ENCODE measurements at regions not wholly inside any gene's neighbourhood (a gene's known extent, or its start where the extent isn't known, plus 50 kb on each side); places are given as distances from the start of the nearest gene placed in this dataset.

GRCh38 chr4:153916273-153916755 lies 127.4 kb upstream of the SFRP2 start:
- H3K4me3 ChIP-seq (ENCODE audit: low read depth in 1 of 3, low read length in 3 of 3), result no peak overlapping the region
- WGBS, 3 donors, result 74 to 86% (median 75%) methylated on average over 5 of the region's 5 CpGs
- no peak overlapping the region for H3K27ac ChIP-seq (ENCODE audit: low read depth in 1 of 3, low read length in 2 of 3)
- H3K9me3 ChIP-seq (ENCODE audit: control insufficient read depth in 2 of 2, insufficient read depth in 1 of 2, low read depth in 1 of 2, low read length in 1 of 2), result no peaks in the 10 kb centered on the region
- H3K36me3 ChIP-seq (ENCODE audit: control insufficient read depth in 3 of 3, insufficient read depth in 2 of 3, low read depth in 1 of 3, low read length in 3 of 3), result no peaks in the 10 kb centered on the region
- H3K27me3 ChIP-seq (ENCODE audit: control insufficient read depth in 3 of 3, insufficient read depth in 3 of 3, low read length in 3 of 3), result no peaks in the 10 kb centered on the region
- no peak for FAIRE-seq
- H3K4me1 ChIP-seq (ENCODE audit: control insufficient read depth in 3 of 3, insufficient read depth in 2 of 3, low read depth in 1 of 3, low read length in 2 of 3), result no peaks in the 10 kb centered on the region
- DNase-seq, result no peak

DNA sequence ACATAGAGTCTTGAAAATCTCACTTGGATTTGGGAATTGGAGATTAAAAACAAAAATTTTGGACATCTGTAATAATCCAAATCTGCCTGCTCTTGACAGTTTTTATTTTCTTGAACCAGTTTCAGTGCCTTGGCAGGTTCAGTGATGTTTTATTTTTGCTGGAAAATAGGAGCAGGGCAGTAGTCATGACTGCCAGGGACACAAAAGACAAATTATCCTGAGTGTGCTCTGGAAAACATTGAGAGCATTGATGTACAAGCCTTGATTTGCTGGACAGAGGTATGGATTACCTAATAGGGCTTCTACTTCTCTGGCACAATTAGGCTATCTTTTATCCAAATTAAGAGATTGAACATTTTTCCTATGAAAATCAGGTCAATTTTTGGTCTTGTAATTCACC lies 123.4 kb upstream of the SFRP2 start:
- H3K4me1 ChIP-seq (ENCODE audit: control insufficient read depth in 3 of 3, insufficient read depth in 2 of 3, low read depth in 1 of 3, low read length in 2 of 3), result no peaks in the 10 kb centered on the region
- H3K4me3 ChIP-seq (ENCODE audit: low read depth in 1 of 3, low read length in 3 of 3), result no peak overlapping the region
- no peak overlapping the region for H3K27ac ChIP-seq (ENCODE audit: low read depth in 1 of 3, low read length in 2 of 3)
- no peaks in the 10 kb centered on the region for H3K9me3 ChIP-seq (ENCODE audit: control insufficient read depth in 2 of 2, insufficient read depth in 1 of 2, low read depth in 1 of 2, low read length in 1 of 2)
- H3K27me3 ChIP-seq (ENCODE audit: control insufficient read depth in 3 of 3, insufficient read depth in 3 of 3, low read length in 3 of 3), result no peaks in the 10 kb centered on the region
- no peaks in the 10 kb centered on the region for H3K36me3 ChIP-seq (ENCODE audit: control insufficient read depth in 3 of 3, insufficient read depth in 2 of 3, low read depth in 1 of 3, low read length in 3 of 3)
- no peak for FAIRE-seq
- DNase-seq, result no peak

DNA sequence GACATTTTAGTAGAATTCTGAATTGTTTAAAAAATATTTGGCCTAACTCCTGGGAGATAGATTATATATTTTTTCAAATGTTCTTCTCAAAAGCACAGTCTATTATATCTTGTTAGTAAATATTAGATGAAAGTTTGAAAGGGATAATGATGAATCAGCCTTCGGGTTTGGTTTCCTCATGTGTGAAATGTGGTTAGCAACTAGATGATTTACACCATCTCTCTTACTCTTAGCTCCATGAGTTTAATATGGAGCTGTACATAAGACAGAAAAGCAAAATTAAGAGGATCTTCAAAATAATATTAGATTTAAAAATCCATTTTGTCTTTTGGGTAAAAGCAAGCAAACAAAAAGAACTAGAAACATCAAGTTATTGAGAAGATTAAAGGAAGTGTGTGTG lies 120.8 kb upstream of the SFRP2 start:
- no peak overlapping the region for H3K27ac ChIP-seq (ENCODE audit: low read depth in 1 of 3, low read length in 2 of 3)
- H3K4me3 ChIP-seq (ENCODE audit: low read depth in 1 of 3, low read length in 3 of 3), result no peak overlapping the region
- DNase-seq, result no peak
- no peaks in the 10 kb centered on the region for H3K4me1 ChIP-seq (ENCODE audit: control insufficient read depth in 3 of 3, insufficient read depth in 2 of 3, low read depth in 1 of 3, low read length in 2 of 3)
- H3K36me3 ChIP-seq (ENCODE audit: control insufficient read depth in 3 of 3, insufficient read depth in 2 of 3, low read depth in 1 of 3, low read length in 3 of 3), result no peaks in the 10 kb centered on the region
- no peaks in the 10 kb centered on the region for H3K27me3 ChIP-seq (ENCODE audit: control insufficient read depth in 3 of 3, insufficient read depth in 3 of 3, low read length in 3 of 3)
- no peaks in the 10 kb centered on the region for H3K9me3 ChIP-seq (ENCODE audit: control insufficient read depth in 2 of 2, insufficient read depth in 1 of 2, low read depth in 1 of 2, low read length in 1 of 2)
- 32 to 78% (median 50%) methylated on average over 1 of the region's 1 CpG for WGBS, 3 donors
- FAIRE-seq, result no peak

GRCh38 chr4:153906231-153906630 lies 117.3 kb upstream of the SFRP2 start:
- H3K27me3 ChIP-seq (ENCODE audit: control insufficient read depth in 3 of 3, insufficient read depth in 3 of 3, low read length in 3 of 3), result no peaks in the 10 kb centered on the region
- no peaks in the 10 kb centered on the region for H3K9me3 ChIP-seq (ENCODE audit: control insufficient read depth in 2 of 2, insufficient read depth in 1 of 2, low read depth in 1 of 2, low read length in 1 of 2)
- no peaks in the 10 kb centered on the region for H3K4me1 ChIP-seq (ENCODE audit: control insufficient read depth in 3 of 3, insufficient read depth in 2 of 3, low read depth in 1 of 3, low read length in 2 of 3)
- no peak overlapping the region for H3K27ac ChIP-seq (ENCODE audit: low read depth in 1 of 3, low read length in 2 of 3)
- H3K4me3 ChIP-seq (ENCODE audit: low read depth in 1 of 3, low read length in 3 of 3), result no peak overlapping the region
- DNase-seq (no peak), FAIRE-seq (no peak)
- H3K36me3 ChIP-seq (ENCODE audit: control insufficient read depth in 3 of 3, insufficient read depth in 2 of 3, low read depth in 1 of 3, low read length in 3 of 3), result no peaks in the 10 kb centered on the region

DNA sequence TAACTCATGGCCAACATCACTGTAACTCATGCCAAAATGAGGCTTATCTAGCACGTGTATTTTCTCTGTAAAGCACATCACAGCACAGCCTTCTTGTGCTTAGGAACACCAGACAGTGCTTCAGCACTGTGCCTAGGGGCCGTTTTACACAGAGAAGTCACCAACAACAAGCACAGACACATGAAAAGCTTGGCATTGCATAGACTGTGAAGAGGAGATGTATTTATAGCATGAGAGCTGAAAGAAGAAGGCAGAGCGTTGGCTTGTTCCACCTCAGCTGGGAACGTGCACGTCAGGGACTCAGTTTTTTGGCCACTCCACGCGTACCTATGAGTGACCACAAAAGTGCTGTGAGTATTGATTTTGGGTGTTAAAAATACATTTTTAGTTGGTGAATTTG lies 116.3 kb upstream of the SFRP2 start:
- Histone ChIP-seq H3K27me3 (ENCODE audit: control insufficient read depth in 3 of 3, insufficient read depth in 3 of 3, low read length in 3 of 3) (no peaks in the 10 kb centered on the region), H3K36me3 (ENCODE audit: control insufficient read depth in 3 of 3, insufficient read depth in 2 of 3, low read depth in 1 of 3, low read length in 3 of 3) (no peaks in the 10 kb centered on the region), H3K27ac (ENCODE audit: low read depth in 1 of 3, low read length in 2 of 3) (no peak overlapping the region), H3K4me1 (ENCODE audit: control insufficient read depth in 3 of 3, insufficient read depth in 2 of 3, low read depth in 1 of 3, low read length in 2 of 3) (no peaks in the 10 kb centered on the region), H3K9me3 (ENCODE audit: control insufficient read depth in 2 of 2, insufficient read depth in 1 of 2, low read depth in 1 of 2, low read length in 1 of 2) (no peaks in the 10 kb centered on the region), H3K4me3 (ENCODE audit: low read depth in 1 of 3, low read length in 3 of 3) (no peak overlapping the region)
- FAIRE-seq, result no peak
- no peak for DNase-seq
- WGBS, 3 donors, result 78 to 83% (median 78%) methylated on average over 7 of the region's 7 CpGs

DNA sequence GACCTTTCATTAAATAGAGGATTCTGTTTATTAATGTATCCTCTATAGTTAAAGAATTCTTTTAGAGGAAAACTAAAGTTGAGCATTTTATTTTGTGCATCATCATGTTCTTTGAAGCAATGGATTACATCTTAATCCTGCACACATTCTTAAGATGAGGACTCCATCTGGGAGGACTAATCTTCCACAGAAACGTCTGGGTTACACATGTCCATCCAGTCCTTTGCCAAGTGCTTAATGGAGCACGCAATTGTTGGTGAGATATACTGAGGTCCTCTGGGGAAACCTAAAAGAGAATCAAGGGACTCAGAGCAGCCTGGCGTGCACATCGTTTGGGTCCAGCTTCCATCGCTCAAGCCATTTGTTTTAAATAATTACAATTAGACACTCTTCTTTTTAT lies 115.1 kb upstream of the SFRP2 start:
- no peak for FAIRE-seq
- H3K27me3 ChIP-seq (ENCODE audit: control insufficient read depth in 3 of 3, insufficient read depth in 3 of 3, low read length in 3 of 3), result no peaks in the 10 kb centered on the region
- DNase-seq, result no peak
- no peak overlapping the region for H3K27ac ChIP-seq (ENCODE audit: low read depth in 1 of 3, low read length in 2 of 3)
- 73 to 82% (median 78%) methylated on average over 5 of the region's 5 CpGs for WGBS, 3 donors
- no peak overlapping the region for H3K4me3 ChIP-seq (ENCODE audit: low read depth in 1 of 3, low read length in 3 of 3)
- H3K4me1 ChIP-seq (ENCODE audit: control insufficient read depth in 3 of 3, insufficient read depth in 2 of 3, low read depth in 1 of 3, low read length in 2 of 3), result no peaks in the 10 kb centered on the region
- no peaks in the 10 kb centered on the region for H3K36me3 ChIP-seq (ENCODE audit: control insufficient read depth in 3 of 3, insufficient read depth in 2 of 3, low read depth in 1 of 3, low read length in 3 of 3)
- H3K9me3 ChIP-seq (ENCODE audit: control insufficient read depth in 2 of 2, insufficient read depth in 1 of 2, low read depth in 1 of 2, low read length in 1 of 2), result no peaks in the 10 kb centered on the region

GRCh38 chr4:153901220-153901619 lies 112.3 kb upstream of the SFRP2 start:
- H3K4me3 ChIP-seq (ENCODE audit: low read depth in 1 of 3, low read length in 3 of 3), result no peak overlapping the region
- DNase-seq, result no peak
- no peak for FAIRE-seq
- no peak overlapping the region for H3K27ac ChIP-seq (ENCODE audit: low read depth in 1 of 3, low read length in 2 of 3)
- H3K36me3 ChIP-seq (ENCODE audit: control insufficient read depth in 3 of 3, insufficient read depth in 2 of 3, low read depth in 1 of 3, low read length in 3 of 3), result no peaks in the 10 kb centered on the region
- H3K27me3 ChIP-seq (ENCODE audit: control insufficient read depth in 3 of 3, insufficient read depth in 3 of 3, low read length in 3 of 3), result no peaks in the 10 kb centered on the region
- no peaks in the 10 kb centered on the region for H3K4me1 ChIP-seq (ENCODE audit: control insufficient read depth in 3 of 3, insufficient read depth in 2 of 3, low read depth in 1 of 3, low read length in 2 of 3)
- no peaks in the 10 kb centered on the region for H3K9me3 ChIP-seq (ENCODE audit: control insufficient read depth in 2 of 2, insufficient read depth in 1 of 2, low read depth in 1 of 2, low read length in 1 of 2)
- WGBS, 3 donors, result 78 to 86% (median 81%) methylated on average over 2 of the region's 2 CpGs

- FAIRE-seq, result no peak
- WGBS, 3 donors, result 71 to 83% (median 77%) methylated on average over 6 of the region's 6 CpGs
- H3K27me3 ChIP-seq (ENCODE audit: control insufficient read depth in 3 of 3, insufficient read depth in 3 of 3, low read length in 3 of 3), result no peaks in the 10 kb centered on the region
- no peak for DNase-seq
- H3K27ac ChIP-seq (ENCODE audit: low read depth in 1 of 3, low read length in 2 of 3), result no peak overlapping the region
- no peaks in the 10 kb centered on the region for H3K4me1 ChIP-seq (ENCODE audit: control insufficient read depth in 3 of 3, insufficient read depth in 2 of 3, low read depth in 1 of 3, low read length in 2 of 3)
- no peaks in the 10 kb centered on the region for H3K36me3 ChIP-seq (ENCODE audit: control insufficient read depth in 3 of 3, insufficient read depth in 2 of 3, low read depth in 1 of 3, low read length in 3 of 3)
- no peaks in the 10 kb centered on the region for H3K9me3 ChIP-seq (ENCODE audit: control insufficient read depth in 2 of 2, insufficient read depth in 1 of 2, low read depth in 1 of 2, low read length in 1 of 2)
- H3K4me3 ChIP-seq (ENCODE audit: low read depth in 1 of 3, low read length in 3 of 3), result no peak overlapping the region
Measured at GRCh38 chr4:153900426-153900825, 111.5 kb upstream of the SFRP2 start.

DNA sequence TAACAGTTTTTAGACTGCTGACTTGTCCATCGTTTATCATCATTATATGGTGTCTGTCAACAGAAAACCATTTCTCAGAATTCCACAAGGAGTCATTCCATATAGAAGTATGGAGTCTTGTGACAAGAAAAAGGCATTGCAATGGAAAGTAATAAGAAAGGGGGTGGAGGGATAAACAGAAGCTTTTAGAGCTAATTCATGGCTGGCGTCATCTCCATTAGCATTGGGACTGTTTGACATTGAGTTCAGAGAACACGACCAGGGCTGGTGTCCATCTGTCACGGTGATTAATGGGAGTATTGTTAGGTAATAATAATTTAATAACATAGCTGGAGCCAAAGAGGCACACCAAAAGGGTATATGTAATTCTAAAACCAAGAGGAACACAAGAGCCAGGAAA lies 101.9 kb upstream of the SFRP2 start:
- FAIRE-seq, result no peak
- Histone ChIP-seq H3K4me1 (ENCODE audit: control insufficient read depth in 3 of 3, insufficient read depth in 2 of 3, low read depth in 1 of 3, low read length in 2 of 3) (no peaks in the 10 kb centered on the region), H3K9me3 (ENCODE audit: control insufficient read depth in 2 of 2, insufficient read depth in 1 of 2, low read depth in 1 of 2, low read length in 1 of 2) (no peaks in the 10 kb centered on the region), H3K27ac (ENCODE audit: low read depth in 1 of 3, low read length in 2 of 3) (no peak overlapping the region), H3K27me3 (ENCODE audit: control insufficient read depth in 3 of 3, insufficient read depth in 3 of 3, low read length in 3 of 3) (peaks cover 0 to 2% (median 0%) of the 10 kb centered on the region in 3 donors), H3K4me3 (ENCODE audit: low read depth in 1 of 3, low read length in 3 of 3) (no peak overlapping the region), H3K36me3 (ENCODE audit: control insufficient read depth in 3 of 3, insufficient read depth in 2 of 3, low read depth in 1 of 3, low read length in 3 of 3) (no peaks in the 10 kb centered on the region)
- no peak for DNase-seq
- 78 to 84% (median 80%) methylated on average over 4 of the region's 4 CpGs for WGBS, 3 donors

Data from small intestine (tissue), 7 donors.